KMS-11 (cell line): ENCODE measurements at regions not wholly inside any gene's neighbourhood (a gene's known extent, or its start where the extent isn't known, plus 50 kb on each side); places are given as distances from the start of the nearest gene placed in this dataset.

Experiments
- H2AFZ ChIP-seq: fragments of 200-600 bp; sonication (generic); 2 replicates; pipeline ENCODE4 v1.6.1; 2016; ENCODE audit warnings: antibody characterized with exemption, mixed run types, low read depth
- H3K27ac ChIP-seq: fragments of 200-600 bp; sonication (generic); 2 replicates; pipeline ENCODE4 v1.6.1; 2016; ENCODE audit warnings: mild to moderate bottlenecking, mixed run types
- H3K27me3 ChIP-seq: fragments of 200-600 bp; sonication (generic); 2 replicates; pipeline ENCODE4 v1.6.1; 2017; ENCODE audit warnings: mild to moderate bottlenecking, low read depth, mixed run types, moderate library complexity; ENCODE audit not compliant: insufficient read depth
- H3K36me3 ChIP-seq: fragments of 200-600 bp; sonication (generic); 2 replicates; pipeline ENCODE4 v1.6.1; 2017; ENCODE audit warnings: mild to moderate bottlenecking, mixed run types; ENCODE audit not compliant: insufficient read depth
- H3K4me1 ChIP-seq: fragments of 200-600 bp; sonication (generic); 2 replicates; pipeline ENCODE4 v1.6.1; 2016; ENCODE audit warnings: mild to moderate bottlenecking, low read depth, mixed run types; ENCODE audit not compliant: poor library complexity, severe bottlenecking
- H3K4me2 ChIP-seq: fragments of 200-600 bp; sonication (generic); 2 replicates; pipeline ENCODE4 v1.7.0; 2016; ENCODE audit warnings: mild to moderate bottlenecking, mixed run types
- H3K4me3 ChIP-seq: fragments of 200-600 bp; sonication (generic); IDR thresholded peaks from 2 replicates; pipeline ENCODE4 v1.6.1; 2017; ENCODE audit warnings: low read depth, low read length, mixed read lengths; ENCODE audit not compliant: insufficient read depth
- H3K79me2 ChIP-seq: fragments of 200-600 bp; sonication (generic); 2 replicates; pipeline ENCODE4 v1.6.1; 2016; ENCODE audit warnings: low read depth, mixed run types; ENCODE audit not compliant: insufficient read depth
- H3K9ac ChIP-seq: fragments of 200-600 bp; sonication (generic); 2 replicates; pipeline ENCODE4 v1.6.1; 2016; ENCODE audit warnings: mild to moderate bottlenecking, mixed run types
- H4K20me1 ChIP-seq: fragments of 200-600 bp; sonication (generic); 2 replicates; pipeline ENCODE4 v1.6.1; 2016; ENCODE audit warnings: mild to moderate bottlenecking, mixed run types; ENCODE audit not compliant: insufficient read depth
- TF ChIP-seq, protein P1 (sequence below): fragments of 200-600 bp; sonication (generic); conservative IDR thresholded peaks from 2 replicates; pipeline ENCODE4 v1.6.1; 2017; ENCODE audit warnings: low read depth, mild to moderate bottlenecking, antibody characterized with exemption, low read length, moderate library complexity, mixed read lengths

DNA sequence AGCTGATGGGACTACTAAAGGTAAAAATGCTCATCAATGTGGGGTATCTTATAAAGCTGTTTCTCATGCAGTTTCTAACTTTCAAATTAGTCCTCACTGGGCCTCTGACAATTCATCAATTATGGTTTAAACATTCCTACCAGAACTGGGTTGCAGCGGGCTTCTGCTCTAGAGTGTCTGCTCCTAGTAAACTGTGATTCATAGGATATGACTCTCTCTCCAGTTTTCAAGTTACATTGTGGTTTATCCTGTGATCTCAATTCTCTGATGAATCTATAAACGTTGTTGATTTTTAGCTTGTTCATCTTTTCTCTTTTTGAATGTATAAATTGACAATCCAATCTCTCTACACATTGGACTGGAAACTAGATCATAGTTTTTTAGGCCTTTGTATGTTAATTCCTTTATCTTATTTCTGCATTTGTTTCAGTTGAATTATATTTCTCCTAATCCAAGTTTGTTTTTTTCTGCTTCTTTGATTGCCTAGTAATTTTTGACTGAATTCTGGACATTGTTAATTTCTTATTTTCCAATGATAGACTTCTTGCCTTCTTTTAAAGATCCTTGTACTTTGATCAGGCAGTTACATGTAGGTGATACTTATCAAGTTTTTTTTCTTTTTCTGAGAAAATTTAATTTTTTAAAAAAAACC is 822.6 kb downstream of the TLE1 start:
- Histone ChIP-seq H2AFZ (no peak overlapping the region), H3K36me3 (no peaks in the 10 kb centered on the region), H3K27ac (no peak overlapping the region), H3K4me3 (no peak overlapping the region), H3K9ac (no peak overlapping the region), H3K4me1 (no peaks in the 10 kb centered on the region), H3K4me2 (no peak overlapping the region), H3K27me3 (no peaks in the 10 kb centered on the region), H4K20me1 (no peaks in the 10 kb centered on the region), H3K79me2 (no peaks in the 10 kb centered on the region)
- TF ChIP-seq, protein P1, sequence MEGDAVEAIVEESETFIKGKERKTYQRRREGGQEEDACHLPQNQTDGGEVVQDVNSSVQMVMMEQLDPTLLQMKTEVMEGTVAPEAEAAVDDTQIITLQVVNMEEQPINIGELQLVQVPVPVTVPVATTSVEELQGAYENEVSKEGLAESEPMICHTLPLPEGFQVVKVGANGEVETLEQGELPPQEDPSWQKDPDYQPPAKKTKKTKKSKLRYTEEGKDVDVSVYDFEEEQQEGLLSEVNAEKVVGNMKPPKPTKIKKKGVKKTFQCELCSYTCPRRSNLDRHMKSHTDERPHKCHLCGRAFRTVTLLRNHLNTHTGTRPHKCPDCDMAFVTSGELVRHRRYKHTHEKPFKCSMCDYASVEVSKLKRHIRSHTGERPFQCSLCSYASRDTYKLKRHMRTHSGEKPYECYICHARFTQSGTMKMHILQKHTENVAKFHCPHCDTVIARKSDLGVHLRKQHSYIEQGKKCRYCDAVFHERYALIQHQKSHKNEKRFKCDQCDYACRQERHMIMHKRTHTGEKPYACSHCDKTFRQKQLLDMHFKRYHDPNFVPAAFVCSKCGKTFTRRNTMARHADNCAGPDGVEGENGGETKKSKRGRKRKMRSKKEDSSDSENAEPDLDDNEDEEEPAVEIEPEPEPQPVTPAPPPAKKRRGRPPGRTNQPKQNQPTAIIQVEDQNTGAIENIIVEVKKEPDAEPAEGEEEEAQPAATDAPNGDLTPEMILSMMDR: no peak

- Histone ChIP-seq H3K27me3 (no peaks in the 10 kb centered on the region), H3K9ac (no peak overlapping the region), H2AFZ (no peak overlapping the region), H3K27ac (no peak overlapping the region), H3K4me1 (no peaks in the 10 kb centered on the region), H4K20me1 (no peaks in the 10 kb centered on the region), H3K4me2 (no peak overlapping the region), H3K79me2 (no peaks in the 10 kb centered on the region), H3K36me3 (no peaks in the 10 kb centered on the region), H3K4me3 (no peak overlapping the region)
- TF ChIP-seq, protein P1: no peak
Observed at GRCh38 chr9:80866121-80866520, 823.2 kb downstream of the TLE1 start.

- Histone ChIP-seq H3K4me2 (no peak overlapping the region), H4K20me1 (no peaks in the 10 kb centered on the region), H3K27ac (no peak overlapping the region), H3K27me3 (no peaks in the 10 kb centered on the region), H3K4me3 (no peak overlapping the region), H2AFZ (no peak overlapping the region), H3K36me3 (no peaks in the 10 kb centered on the region), H3K4me1 (no peaks in the 10 kb centered on the region), H3K9ac (no peak overlapping the region), H3K79me2 (no peaks in the 10 kb centered on the region)
- TF ChIP-seq, protein P1: no peak
Observed at GRCh38 chr9:80843028-80843427, 846.3 kb downstream of the TLE1 start.

- H3K4me1 ChIP-seq: no peaks in the 10 kb centered on the region
- no peak overlapping the region for H2AFZ ChIP-seq
- no peaks in the 10 kb centered on the region for H4K20me1 ChIP-seq
- TF ChIP-seq, protein P1: no peak
- no peaks in the 10 kb centered on the region for H3K27me3 ChIP-seq
- no peaks in the 10 kb centered on the region for H3K36me3 ChIP-seq
- no peak overlapping the region for H3K4me3 ChIP-seq
- H3K79me2 ChIP-seq: no peaks in the 10 kb centered on the region
- H3K27ac ChIP-seq: no peak overlapping the region
- H3K4me2 ChIP-seq: no peak overlapping the region
- H3K9ac ChIP-seq: no peak overlapping the region
Observed at GRCh38 chr9:80842389-80842788, 847.0 kb downstream of the TLE1 start.
